Caco-2 (cell line): ENCODE measurements at regions not wholly inside any gene's neighbourhood (a gene's known extent, or its start where the extent isn't known, plus 50 kb on each side); places are given as distances from the start of the nearest gene placed in this dataset.
A peak's percentile ranks its signal among the peaks of the same experiment; 100 is the strongest.

Experiments
- BruUV-seq: library from RNA; stranded (reverse); fragments of 400-500 nt; replicated peaks from 2 replicates; lab custom pipeline; 2021; lab: Mats Ljungman, UMichigan
- CTCF ChIA-PET: fragments of 300-600 bp; sonication (Branson Sonifier 250); formaldehyde crosslinking; loops from one replicate; lab custom pipeline; 2022; ENCODE audit warnings: antibody characterized with exemption; lab: Charles Lee
- POLR2A ChIA-PET: fragments of 300-600 bp; sonication (Branson Sonifier 250); formaldehyde crosslinking; loops from one replicate; lab custom pipeline; 2022; ENCODE audit warnings: antibody characterized with exemption; lab: Charles Lee
- DNase-seq, 2 experiments: peaks; one replicate each; pipeline versions ENCODE4 v3.0.0 to v3.0.0-alpha.2; 2020 to 2022
- H3K27me3 ChIP-seq: replicated peaks from 2 replicates; pipeline ENCODE4 v1.6.0; 2011; ENCODE audit warnings: low read length; ENCODE audit not compliant: control insufficient read depth, insufficient read depth
- H3K36me3 ChIP-seq: 2 replicates; pipeline ENCODE4 v1.5.1; 2011; ENCODE audit warnings: low read length; ENCODE audit not compliant: control insufficient read depth, insufficient read depth
- H3K4me1 ChIP-seq: fragments of 250-450 bp; sonication (Bioruptor Pico); 2 replicates; pipeline ENCODE4 v1.5.1; 2020; ENCODE audit warnings: mild to moderate bottlenecking
- H3K4me3 ChIP-seq: 2 replicates; pipeline ENCODE4 v1.5.1; 2011; ENCODE audit warnings: low read depth, mild to moderate bottlenecking, control low read depth, low read length
- H3K9me3 ChIP-seq: fragments of 250-450 bp; sonication (Bioruptor Pico); 2 replicates; pipeline ENCODE4 v1.5.1; 2020; ENCODE audit warnings: mild to moderate bottlenecking, moderate library complexity
- H3K27ac Mint-ChIP-seq: one replicate; pipeline ENCODE4 v1.8.0; 2022; ENCODE audit warnings: mixed read lengths; ENCODE audit not compliant: unreplicated experiment
- H3K27me3 Mint-ChIP-seq: one replicate; pipeline ENCODE4 v1.8.0; 2022; ENCODE audit warnings: mixed read lengths; ENCODE audit not compliant: insufficient read depth, unreplicated experiment
- H3K36me3 Mint-ChIP-seq: one replicate; pipeline ENCODE4 v1.8.0; 2022; ENCODE audit warnings: mild to moderate bottlenecking, mixed read lengths; ENCODE audit not compliant: insufficient read depth, unreplicated experiment
- H3K4me1 Mint-ChIP-seq: one replicate; pipeline ENCODE4 v1.8.0; 2022; ENCODE audit warnings: low read depth, mixed read lengths; ENCODE audit not compliant: unreplicated experiment
- H3K4me3 Mint-ChIP-seq: one replicate; pipeline ENCODE4 v1.8.0; 2022; ENCODE audit warnings: mild to moderate bottlenecking, moderate library complexity, mixed read lengths; ENCODE audit not compliant: unreplicated experiment
- H3K9me3 Mint-ChIP-seq: one replicate; pipeline ENCODE4 v1.8.0; 2022; ENCODE audit warnings: mixed read lengths; ENCODE audit not compliant: unreplicated experiment
- CTCF ChIP-seq, 2 experiments: fragments of 200-600 bp in 1 of 2; IDR thresholded peaks; 1 replicate in 1 of 2; 2 replicates in 1 of 2; pipeline versions ENCODE4 v1.5.1 to v1.8.0; 2011 to 2022; ENCODE audit warnings: antibody characterized with exemption in 1 of 2, control low read depth in 1 of 2, inconsistent platforms in 1 of 2, low read depth in 1 of 2, low read length in 1 of 2, mild to moderate bottlenecking in 1 of 2, moderate library complexity in 1 of 2; ENCODE audit not compliant: insufficient read depth in 1 of 2, severe bottlenecking in 1 of 2, unreplicated experiment in 1 of 2
- intact Hi-C: fragments of 100-400 bp; cut with micrococcal nuclease; formaldehyde crosslinking; loops from one replicate; pipeline ENCODE4 v1.10.0; 2022; ENCODE audit not compliant: unreplicated experiment

GRCh38 chr5:54388409-54388808, 67.1 kb upstream of the HSPB3 start:
- POLR2A ChIA-PET, result no interaction called here
- BruUV-seq, result no TSS peak
- H3K4me1 ChIP-seq, result peaks cover 34% of the 10 kb centered on the region
- DNase-seq, result no peak
- H3K27me3 ChIP-seq, result no peaks in the 10 kb centered on the region
- Mint-ChIP-seq H3K27me3 (no peaks in the 10 kb centered on the region), H3K4me3 (no peak overlapping the region), H3K9me3 (no peaks in the 10 kb centered on the region), H3K36me3 (peaks cover 6% of the 10 kb centered on the region), H3K4me1 (peaks cover 20% of the 10 kb centered on the region), H3K27ac (no peak overlapping the region)
- no peak overlapping the region for H3K4me3 ChIP-seq
- CTCF ChIA-PET, result no interaction called here
- intact Hi-C loops, result no loop called here
- no peaks in the 10 kb centered on the region; the same call in 1 of the 2 replicates for H3K9me3 ChIP-seq
- H3K36me3 ChIP-seq, result no peaks in the 10 kb centered on the region
- TF ChIP-seq CTCF (IDR thresholded peaks at IDR 0.05; ENCODE audit: insufficient read depth in 1 of 2, low read depth in 1 of 2, low read length in 1 of 2, severe bottlenecking in 1 of 2, unreplicated experiment in 1 of 2), result no peak

GRCh38 chr5:54387659-54388232, 67.8 kb upstream of the HSPB3 start:
- Mint-ChIP-seq H3K4me1 (peaks cover 26% of the 10 kb centered on the region), H3K36me3 (peaks cover 8% of the 10 kb centered on the region), H3K27ac (no peak overlapping the region), H3K27me3 (no peaks in the 10 kb centered on the region), H3K9me3 (no peaks in the 10 kb centered on the region), H3K4me3 (no peak overlapping the region)
- Histone ChIP-seq H3K27me3 (no peaks in the 10 kb centered on the region), H3K9me3 (no peaks in the 10 kb centered on the region), H3K36me3 (no peaks in the 10 kb centered on the region), H3K4me3 (no peak overlapping the region), H3K4me1 (peaks cover 41% of the 10 kb centered on the region)
- no peak for DNase-seq
- no peak for TF ChIP-seq CTCF (IDR thresholded peaks at IDR 0.05; ENCODE audit: insufficient read depth in 1 of 2, low read depth in 1 of 2, low read length in 1 of 2, severe bottlenecking in 1 of 2, unreplicated experiment in 1 of 2)
- BruUV-seq, result no TSS peak
- ChIA-PET POLR2A (no interaction called here), CTCF (no interaction called here)
- intact Hi-C loops, result no loop called here

GRCh38 chr5:54387031-54387430, 68.5 kb upstream of the HSPB3 start:
- no peak overlapping the region for H3K4me3 ChIP-seq
- no peak for TF ChIP-seq CTCF (IDR thresholded peaks at IDR 0.05; ENCODE audit: insufficient read depth in 1 of 2, low read depth in 1 of 2, low read length in 1 of 2, severe bottlenecking in 1 of 2, unreplicated experiment in 1 of 2)
- no peaks in the 10 kb centered on the region for H3K27me3 ChIP-seq
- no peaks in the 10 kb centered on the region for H3K9me3 ChIP-seq
- H3K4me3 Mint-ChIP-seq, result no peak overlapping the region
- no peaks in the 10 kb centered on the region for H3K27me3 Mint-ChIP-seq
- H3K4me1 ChIP-seq, result peaks cover 47% of the 10 kb centered on the region
- H3K36me3 ChIP-seq, result no peaks in the 10 kb centered on the region
- H3K36me3 Mint-ChIP-seq, result peaks cover 8% of the 10 kb centered on the region
- ChIA-PET POLR2A (no interaction called here), CTCF (no interaction called here)
- H3K4me1 Mint-ChIP-seq, result peaks cover 26% of the 10 kb centered on the region
- intact Hi-C loops, result no loop called here
- H3K27ac Mint-ChIP-seq, result peak overlapping the region; percentile 55
- no TSS peak for BruUV-seq
- H3K9me3 Mint-ChIP-seq, result no peaks in the 10 kb centered on the region
- DNase-seq, result no peak
